ENCODE measurements at regions not wholly inside any gene's neighbourhood (a gene's known extent, or its start where the extent isn't known, plus 50 kb on each side); places are given as distances from the start of the nearest gene placed in this dataset.

GRCh38 chr2:8331068-8331467 is 350.8 kb upstream of the ID2 start:
- TF ChIP-seq CTCF (IDR thresholded peaks at IDR 0.05 in 4 of 5, conservative IDR thresholded peaks at IDR 0.05 in 1 of 5) (no peak), POLR2A (IDR thresholded peaks at IDR 0.05) (no peak)
